GM21515 (cell line): ENCODE measurements at regions not wholly inside any gene's neighbourhood (a gene's known extent, or its start where the extent isn't known, plus 50 kb on each side); places are given as distances from the start of the nearest gene placed in this dataset.
"Not testable (repeated sequence)": the region's sequence is repeated elsewhere in the genome, so short reads cannot be mapped to it uniquely, and the experiment has no call there.

Experiments used
- ATAC-seq: cut with Tn5 transposase; IDR thresholded peaks from one replicate; pipeline ENCODE4 v1.9.1; 2021; ENCODE audit not compliant: unreplicated experiment

GRCh38 chr18:47729356-47729755 is 201.1 kb downstream of the SMAD2 start:
- no peak for ATAC-seq

DNA sequence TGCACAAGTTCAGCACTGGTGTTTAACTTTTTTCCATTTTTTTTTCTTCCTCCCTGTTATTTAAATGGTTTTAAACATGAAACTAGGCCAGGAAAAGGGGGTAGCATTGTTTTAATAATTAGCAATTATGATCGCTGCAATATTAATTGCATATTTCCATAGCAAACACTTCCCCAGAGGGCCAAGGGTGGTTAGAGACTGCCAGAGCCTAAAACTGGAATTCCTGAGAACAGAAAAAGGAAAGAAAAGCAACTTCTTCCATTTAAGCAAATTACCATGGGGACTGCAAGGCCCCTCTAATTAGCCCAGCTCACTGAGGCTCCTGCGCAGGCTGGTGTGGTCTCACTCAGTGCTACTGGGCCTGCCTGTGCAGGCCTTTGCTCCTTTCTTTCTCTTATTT is 201.5 kb downstream of the SMAD2 start:
- ATAC-seq = no peak

DNA sequence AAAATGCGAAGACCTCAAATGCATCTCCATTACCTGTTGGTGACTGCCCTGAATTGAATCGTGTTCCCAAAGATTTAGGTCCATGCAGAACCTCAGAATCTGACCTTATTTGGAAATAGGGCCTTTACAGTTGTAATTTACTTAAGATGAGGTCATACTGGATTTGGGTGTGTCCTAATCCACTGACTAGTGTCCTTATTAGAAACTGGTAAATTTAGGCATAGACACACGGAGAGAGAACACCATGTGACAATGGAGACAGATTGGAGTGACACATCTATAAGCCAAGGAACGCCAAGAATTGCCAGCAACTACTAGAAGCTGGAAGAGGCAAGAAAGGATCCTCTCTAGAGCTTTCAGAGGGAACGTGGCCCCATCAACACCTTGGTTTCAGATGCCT is 203.1 kb downstream of the SMAD2 start:
- ATAC-seq = no peak

GRCh38 chr18:47726550-47726949 is 203.9 kb downstream of the SMAD2 start:
- no peak for ATAC-seq

GRCh38 chr18:47725656-47726055 is 204.8 kb downstream of the SMAD2 start:
- ATAC-seq = no peak

GRCh38 chr18:47724186-47724975 is 206.1 kb downstream of the SMAD2 start:
- no peak for ATAC-seq

DNA sequence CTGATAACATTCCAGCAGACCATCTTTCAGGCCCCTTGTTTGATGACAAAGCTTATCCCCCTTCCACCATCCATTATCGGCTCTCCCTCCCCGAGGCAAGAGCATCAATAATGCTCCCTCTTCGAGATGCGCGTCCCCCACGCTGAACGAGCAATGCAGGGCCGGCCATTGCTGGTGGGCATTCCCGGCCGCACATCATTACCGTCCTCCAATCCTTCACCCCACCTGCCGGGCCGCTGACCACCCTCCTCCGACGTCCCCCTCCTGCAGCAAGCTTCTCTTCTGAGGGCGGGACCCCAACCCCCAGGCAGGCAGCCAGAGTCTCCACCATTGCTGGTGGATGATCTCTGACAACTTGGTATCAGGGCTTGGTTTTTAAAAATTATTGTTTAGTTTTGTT is 208.6 kb downstream of the SMAD2 start:
- no peak for ATAC-seq

DNA sequence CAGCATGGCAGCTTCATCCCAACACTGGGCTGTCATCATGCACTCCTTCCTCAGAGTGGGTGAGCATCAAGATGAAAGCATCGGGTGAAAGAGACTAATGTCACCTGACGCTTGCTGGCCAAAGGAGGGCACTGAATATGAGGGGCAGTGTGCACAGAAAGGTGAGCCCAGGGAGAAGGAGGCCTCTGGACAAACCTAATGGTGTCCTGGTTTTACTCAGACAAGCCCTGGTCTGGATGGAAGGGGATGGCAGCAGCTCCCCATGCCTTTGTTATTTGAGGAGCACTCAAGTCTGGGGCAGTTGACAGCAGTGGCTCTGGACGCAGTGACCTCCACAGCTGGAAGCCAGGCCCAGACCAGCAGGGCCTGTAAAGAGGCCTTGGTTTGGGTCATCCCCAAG is 209.7 kb downstream of the SMAD2 start:
- ATAC-seq = no peak

DNA sequence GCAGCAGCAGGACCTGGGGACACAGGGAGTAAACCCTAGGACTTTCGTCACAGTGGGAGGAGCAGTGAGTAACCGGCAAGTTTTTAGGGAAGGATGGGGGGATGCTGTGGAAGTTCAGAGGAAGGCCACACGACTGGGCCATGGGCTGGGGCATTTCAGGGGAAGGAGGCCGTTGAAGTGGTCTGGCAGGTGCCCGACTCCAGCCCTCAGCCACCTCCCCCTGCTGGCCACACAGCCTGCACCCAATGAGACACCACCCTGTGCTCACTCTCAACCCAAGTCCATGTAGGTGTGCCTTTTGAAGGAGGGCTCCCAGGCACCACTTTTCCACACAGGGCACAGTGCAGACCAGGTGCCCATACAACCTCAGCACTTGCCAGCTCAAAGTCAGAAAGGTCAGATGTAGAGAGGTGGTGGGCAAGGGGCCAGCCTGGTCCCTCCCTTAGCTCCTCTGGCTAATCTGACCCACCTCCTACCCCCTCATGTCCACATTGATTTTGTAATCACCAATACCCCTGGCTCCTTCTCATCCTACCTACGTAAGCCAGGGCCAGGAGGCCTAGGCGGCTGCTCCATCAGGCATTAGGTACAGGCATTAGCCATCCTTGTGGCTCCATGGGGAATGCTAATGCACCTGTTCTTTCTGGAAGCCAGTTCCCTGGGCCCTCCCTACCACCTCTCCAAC is 211.2 kb downstream of the SMAD2 start:
- ATAC-seq = no peak

DNA sequence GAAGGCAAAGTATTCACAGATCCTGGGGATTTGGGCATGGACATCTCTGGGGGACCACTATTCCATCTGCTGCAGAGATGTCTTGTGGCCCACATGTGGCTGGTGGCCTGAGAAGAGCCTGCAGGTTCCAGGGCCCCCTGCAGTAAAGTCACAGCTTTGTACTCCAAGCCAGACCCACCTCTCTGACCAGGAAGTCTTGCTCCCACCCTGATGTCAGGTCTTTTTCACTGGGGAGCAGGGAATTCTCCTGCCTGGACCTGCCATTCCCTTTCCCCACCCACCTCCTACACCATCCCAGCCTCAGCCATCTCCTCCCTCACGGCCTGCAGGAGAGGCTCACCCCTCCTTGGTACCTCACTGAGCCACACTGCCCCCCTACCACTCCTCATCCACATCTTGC is 211.8 kb downstream of the SMAD2 start:
- no peak for ATAC-seq

GRCh38 chr18:47717257-47717656 is 213.2 kb downstream of the SMAD2 start:
- no peak for ATAC-seq

DNA sequence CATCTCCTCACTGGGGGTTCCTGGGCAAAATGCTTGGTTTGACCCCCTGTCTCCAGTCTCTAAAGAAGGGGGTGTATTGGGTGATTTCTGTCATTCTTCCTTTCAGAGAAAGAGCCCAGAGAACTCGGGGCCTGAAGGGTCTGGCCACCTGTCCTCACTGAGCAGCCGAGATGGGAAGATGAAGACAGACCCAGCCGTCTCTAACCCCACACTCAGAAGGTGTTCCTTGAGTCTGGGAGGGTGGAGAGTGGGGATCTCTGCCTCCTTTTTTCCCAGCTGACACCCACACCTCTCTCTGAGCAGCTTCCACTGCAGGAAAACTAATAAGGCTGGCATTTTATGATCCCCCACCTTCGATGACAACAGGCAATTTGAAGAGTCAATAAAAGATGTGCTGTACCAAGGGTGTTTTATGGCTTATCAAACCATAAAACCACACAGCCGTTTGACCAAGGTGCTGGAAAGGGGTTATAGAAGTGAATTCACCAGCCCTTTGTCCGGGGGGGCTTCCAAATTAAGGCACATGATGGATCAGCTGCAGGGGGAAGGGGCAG is 213.8 kb downstream of the SMAD2 start:
- ATAC-seq = no peak

- no peak for ATAC-seq
These were observed 220.0 kb downstream of the SMAD2 start for GRCh38 chr18:47710451-47710850.

- ATAC-seq = no peak
These were observed 220.9 kb downstream of the SMAD2 start for GRCh38 chr18:47709556-47709955.

DNA sequence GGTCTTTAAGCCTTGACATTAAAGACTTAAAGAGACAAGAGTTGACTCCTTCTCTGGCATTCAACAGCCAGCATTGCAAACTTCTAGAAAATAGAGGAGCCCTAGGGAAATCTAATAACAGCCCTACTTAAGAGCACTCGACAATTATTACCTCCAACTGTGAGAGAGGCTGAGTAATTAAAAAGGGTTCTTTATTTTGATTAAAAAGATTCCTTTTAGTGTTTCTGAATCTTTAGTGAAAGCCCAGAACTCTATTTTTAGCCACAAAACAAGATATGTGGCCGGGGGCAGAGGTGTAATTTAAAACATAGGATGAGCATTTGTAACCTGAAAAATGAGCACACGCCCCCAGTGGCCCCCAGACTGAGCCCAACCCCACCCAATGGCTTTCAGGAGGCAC is 222.3 kb downstream of the SMAD2 start:
- no peak for ATAC-seq

DNA sequence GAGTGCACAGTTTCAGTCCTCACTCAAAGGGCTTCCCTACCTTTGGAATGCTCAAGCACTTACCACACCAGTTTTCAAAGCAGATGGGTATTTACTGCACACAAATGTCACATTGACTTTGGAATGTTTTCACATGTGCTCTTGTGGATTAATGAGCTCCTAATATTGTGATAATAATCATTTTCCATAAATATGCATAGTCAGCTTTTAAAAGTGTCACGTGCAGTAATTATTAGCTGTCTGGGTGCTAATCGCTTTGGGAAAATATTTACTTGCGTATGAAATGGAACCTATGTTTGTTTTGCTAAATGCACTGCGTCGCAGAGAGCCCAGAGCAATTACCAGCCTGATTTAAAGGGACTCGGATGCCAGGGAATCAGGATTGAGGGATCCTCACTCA is 229.3 kb downstream of the SMAD2 start:
- no peak for ATAC-seq

DNA sequence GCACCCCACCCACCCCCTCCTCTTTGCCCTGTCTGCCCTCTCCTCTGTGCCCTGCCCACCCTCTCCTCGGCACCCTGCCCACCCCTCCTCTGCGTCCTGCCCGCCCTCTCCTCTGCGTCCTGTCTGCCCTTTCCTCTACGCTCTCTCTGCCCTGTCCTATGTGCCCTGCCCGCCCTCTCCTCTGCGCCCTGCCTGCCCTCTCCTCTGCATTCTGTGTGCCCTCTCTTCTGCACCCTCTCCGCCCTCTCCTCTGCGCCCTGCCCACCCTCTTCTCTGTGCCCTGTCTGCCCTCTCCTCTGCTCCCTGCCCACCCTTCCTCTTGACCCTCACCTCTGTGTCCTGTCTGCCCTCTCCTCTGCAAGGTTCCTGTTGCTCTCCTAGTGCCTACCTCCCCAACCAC is 233.6 kb downstream of the SMAD2 start:
- no peak for ATAC-seq

DNA sequence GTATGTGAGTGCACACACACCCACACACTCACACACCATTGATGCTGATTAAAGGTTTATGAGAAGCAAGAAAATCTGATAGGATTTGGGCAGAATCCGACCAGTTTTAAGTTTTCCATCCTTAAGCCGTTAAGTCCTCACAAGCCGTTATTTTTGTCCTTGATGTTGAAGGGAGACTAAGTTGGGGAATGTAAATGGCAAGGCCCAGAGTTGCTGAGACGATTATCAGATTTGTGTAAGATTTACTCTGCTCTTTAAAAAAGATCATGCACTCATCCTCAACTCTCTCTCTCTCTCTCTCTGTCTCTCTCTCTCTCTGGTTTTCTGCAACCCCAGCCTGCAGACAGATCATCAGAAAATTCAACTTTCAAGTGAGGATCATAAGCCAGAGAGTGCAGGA is 238.8 kb downstream of the SMAD2 start:
- ATAC-seq = no peak

- ATAC-seq = not testable (repeated sequence)
These were observed 239.7 kb downstream of the SMAD2 start for GRCh38 chr18:47690778-47691177.

DNA sequence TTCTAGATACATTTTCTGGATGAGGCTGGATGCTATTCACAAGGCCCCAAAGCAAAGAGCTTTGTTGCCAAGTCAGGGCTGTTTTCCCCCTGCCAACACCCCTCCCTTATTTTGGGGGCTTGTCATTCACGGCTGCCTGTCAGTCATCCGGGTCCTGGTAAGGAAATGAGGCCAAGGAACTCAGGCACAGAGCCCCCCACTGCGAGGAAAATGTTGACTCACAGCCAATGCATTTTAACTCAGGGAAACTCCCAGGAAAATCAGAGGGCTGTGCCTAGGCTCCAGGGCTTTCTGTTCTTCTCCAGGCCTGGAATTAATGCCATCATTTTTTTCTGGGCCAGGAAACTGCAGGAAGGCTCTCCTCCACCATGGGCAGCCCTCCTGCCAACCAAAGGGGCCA is 241.1 kb downstream of the SMAD2 start:
- no peak for ATAC-seq

DNA sequence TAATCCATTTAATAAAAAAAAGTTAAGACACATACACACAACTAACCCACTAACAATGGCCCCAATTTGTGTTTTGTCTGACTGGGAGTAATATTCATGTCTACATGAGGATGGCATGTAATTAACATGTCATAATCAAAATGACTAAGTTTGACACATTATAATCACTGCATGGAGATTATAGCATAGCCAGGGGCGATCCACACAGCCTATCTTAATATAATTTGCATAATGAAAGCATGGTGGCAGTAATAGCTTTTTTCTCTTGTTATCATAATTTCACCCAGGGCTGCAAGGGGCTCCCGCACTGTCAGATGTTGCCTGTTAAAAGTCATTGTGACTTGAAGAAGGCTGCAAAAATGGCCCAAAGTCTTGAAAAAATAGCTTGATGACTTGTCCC is 243.7 kb downstream of the SMAD2 start:
- no peak for ATAC-seq

DNA sequence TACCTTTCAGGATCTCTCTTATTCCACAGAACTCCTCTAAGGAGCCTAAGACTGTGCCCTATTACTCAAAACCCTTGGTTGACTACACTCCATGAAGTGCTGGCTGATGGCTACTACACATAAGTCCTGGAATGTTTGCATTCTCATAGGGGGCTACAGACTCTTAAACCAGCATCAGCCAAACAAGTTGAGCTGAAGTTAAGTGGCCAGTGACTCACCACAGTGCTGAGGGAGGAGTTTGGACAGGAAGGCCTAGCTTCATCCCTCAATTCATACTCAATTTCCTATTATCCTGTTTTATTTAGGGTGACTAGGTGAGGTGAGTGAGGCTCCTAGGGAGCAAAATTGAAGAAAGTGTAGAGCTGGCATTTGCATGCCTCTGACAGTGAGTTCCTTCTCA is 246.7 kb downstream of the SMAD2 start:
- no peak for ATAC-seq
